LNCAP (cell line): ENCODE measurements at regions not wholly inside any gene's neighbourhood (a gene's known extent, or its start where the extent isn't known, plus 50 kb on each side); places are given as distances from the start of the nearest gene placed in this dataset.

Experiments
- TF ChIP-seq, protein P1 (sequence below): fragments of 450-650 bp; IDR thresholded peaks from 2 replicates; pipeline ENCODE4 v1.5.1; 2017; ENCODE audit warnings: mild to moderate bottlenecking

DNA sequence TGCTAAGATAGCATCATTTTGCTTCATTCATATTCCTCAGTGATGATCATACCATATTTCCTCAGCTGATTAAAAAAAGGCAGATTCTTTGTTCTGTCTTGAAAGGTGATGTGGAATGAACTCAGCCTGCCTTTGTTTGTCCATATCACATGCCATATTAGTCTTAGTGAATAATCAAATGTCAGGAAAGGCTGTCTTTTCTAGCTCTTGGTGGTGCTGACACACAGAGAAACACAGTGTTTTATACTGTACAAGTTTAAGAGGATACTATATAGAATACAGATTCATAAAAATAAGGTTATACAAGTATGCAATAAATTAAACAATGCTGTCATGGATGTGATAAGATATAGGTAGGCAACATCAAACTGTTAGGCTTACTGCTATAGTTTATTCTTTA lies 97.1 kb upstream of the FAM98A start:
- TF ChIP-seq, protein P1, sequence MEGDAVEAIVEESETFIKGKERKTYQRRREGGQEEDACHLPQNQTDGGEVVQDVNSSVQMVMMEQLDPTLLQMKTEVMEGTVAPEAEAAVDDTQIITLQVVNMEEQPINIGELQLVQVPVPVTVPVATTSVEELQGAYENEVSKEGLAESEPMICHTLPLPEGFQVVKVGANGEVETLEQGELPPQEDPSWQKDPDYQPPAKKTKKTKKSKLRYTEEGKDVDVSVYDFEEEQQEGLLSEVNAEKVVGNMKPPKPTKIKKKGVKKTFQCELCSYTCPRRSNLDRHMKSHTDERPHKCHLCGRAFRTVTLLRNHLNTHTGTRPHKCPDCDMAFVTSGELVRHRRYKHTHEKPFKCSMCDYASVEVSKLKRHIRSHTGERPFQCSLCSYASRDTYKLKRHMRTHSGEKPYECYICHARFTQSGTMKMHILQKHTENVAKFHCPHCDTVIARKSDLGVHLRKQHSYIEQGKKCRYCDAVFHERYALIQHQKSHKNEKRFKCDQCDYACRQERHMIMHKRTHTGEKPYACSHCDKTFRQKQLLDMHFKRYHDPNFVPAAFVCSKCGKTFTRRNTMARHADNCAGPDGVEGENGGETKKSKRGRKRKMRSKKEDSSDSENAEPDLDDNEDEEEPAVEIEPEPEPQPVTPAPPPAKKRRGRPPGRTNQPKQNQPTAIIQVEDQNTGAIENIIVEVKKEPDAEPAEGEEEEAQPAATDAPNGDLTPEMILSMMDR: no peak

DNA sequence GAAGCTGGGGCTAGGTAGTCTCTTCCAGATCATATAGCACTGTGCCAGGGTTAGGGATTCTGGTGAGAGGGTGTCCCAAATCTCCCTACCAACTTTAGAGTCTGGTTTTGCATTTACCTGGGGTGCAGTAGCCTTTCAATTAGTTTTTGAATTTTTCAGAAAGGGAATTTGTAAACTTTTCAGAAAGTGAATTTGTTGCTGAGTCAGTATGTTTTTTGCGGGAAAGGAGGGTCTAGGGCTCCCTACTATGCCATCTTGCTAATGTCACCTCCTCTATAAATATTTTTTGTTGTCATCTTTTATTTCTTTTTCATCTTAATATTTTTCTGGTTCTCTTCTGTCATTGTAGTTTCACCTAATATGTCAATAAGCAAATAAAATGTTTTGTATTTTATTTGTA lies 95.8 kb upstream of the FAM98A start:
- TF ChIP-seq, protein P1: no peak

DNA sequence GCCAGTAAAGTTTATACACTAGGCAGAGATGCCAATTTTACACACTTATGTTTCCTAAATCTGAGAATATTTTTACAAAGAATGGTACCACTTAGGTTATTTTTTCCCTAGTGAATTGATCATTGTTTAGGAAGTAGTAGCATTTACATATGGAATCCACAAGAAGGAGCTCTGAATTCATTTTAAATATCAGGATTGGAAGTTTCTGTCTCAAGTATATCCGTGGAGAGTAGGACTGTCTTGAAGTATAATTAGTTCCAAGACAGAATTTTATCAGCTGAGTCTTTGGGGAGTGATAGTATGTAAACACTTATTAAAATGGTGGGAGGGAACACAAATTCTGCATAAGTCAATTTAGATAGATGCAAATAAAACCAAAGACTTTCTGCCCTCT lies 82.3 kb upstream of the FAM98A start:
- TF ChIP-seq, protein P1: peak; percentile 58

DNA sequence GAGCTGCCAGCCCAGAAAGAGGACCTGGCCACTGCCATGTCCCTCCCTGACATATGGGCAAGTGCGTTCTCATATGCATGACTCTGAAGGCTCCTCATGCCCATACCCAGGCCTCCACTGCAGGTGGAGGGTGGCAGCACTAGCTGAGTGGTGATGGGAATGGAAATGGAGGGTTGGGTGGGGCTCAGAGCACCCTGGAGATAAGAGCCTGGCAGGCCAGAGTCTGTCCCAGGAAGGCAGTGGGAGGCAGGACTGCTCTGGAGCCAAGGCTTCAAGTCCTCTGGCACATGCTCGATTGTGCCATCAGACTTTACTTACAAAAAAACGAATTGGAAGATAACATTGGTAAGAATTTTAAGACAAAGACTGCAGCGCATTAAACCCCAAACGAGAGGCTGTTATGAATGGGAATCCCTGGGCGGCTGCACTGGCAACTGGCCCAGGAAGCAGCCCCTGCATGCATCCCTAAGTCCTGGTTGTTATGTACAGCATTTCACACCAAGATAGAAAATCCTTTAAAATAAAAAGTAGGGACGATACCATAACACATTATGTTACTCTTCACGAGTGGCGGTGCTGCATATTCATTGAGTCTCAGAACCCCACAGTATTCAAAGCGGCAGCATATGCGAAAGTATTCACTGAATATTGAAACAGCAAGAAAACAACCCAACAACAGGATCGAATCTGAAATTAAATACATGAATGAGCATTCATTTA lies 81.7 kb upstream of the FAM98A start:
- TF ChIP-seq, protein P1: no peak

DNA sequence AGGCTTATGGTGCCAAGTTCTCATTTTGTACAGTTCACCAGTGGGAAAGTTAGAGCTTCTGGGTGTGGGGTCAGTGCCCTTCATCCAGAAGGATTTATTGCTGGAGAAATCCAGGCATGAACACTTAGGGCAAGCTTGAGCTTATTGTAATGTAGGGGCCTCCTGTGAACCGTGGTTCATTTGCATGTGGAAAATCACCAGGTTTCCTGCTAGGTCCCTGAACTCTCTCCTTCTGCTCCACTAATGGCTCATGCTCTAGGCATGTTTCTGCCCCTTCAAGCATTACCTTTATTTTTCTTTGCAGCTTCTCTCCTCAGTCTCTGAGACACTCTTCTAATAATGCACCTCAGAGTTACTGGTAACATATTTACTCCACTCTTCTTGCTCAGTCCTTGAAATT lies 79.3 kb upstream of the FAM98A start:
- TF ChIP-seq, protein P1: no peak

DNA sequence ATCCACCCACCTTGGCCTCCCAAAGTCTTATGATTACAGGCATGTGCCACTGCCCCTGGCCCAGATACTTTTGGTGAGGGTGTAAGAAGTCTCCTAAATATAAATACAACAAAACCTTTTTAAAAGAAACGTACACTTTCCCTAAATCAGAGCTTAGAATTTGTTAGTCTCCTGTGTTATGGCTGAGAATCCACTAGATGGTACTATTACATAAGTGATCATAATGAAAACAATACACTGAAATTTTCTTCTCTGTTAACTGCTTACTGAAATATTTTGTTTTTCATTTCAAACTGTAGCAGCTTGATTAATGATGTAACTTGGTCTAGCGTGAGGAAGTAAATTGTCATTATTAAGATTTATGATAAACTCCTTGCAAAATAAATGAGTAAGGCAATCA lies 74.8 kb upstream of the FAM98A start:
- TF ChIP-seq, protein P1: peak; percentile 50

DNA sequence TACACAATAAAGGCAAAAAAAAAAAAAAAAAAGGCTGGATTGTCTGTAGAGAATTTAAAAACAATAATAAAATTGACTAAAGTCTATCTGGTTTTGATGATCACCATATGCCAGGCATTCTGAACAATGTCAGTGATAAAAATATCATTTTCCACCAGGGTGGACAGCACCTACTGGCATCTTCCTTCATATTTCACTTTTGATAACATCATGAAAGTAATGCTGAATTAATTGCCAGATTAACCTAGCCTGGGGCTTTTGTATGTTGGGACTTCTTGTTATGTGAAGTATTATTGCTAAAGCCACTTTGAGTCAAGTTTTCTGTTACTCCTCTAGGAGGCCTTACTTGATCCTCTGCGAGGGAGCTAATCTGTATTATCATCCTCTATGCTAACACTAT lies 73.8 kb upstream of the FAM98A start:
- TF ChIP-seq, protein P1: no peak

DNA sequence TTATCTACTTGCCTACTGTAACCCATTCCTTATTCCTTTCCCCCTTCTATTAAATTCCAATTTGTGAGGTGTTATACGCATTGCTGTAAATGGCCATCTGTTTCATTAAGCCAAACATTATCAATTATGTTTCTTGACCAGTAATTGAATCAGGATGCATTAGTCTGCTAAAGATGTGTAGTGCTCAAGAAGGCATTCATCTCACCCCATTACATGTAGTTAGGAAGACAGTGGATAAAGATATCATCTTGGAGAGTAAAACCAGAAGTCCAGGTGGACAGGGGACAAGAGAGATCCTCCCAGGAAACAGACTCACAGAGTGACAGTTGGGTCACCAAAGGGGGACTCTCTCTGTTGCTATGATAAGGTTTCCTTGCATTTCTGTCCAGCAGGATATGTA lies 73.3 kb upstream of the FAM98A start:
- TF ChIP-seq, protein P1: no peak
